ENCODE measurements at regions not wholly inside any gene's neighbourhood (a gene's known extent, or its start where the extent isn't known, plus 50 kb on each side); places are given as distances from the start of the nearest gene placed in this dataset.

DNA sequence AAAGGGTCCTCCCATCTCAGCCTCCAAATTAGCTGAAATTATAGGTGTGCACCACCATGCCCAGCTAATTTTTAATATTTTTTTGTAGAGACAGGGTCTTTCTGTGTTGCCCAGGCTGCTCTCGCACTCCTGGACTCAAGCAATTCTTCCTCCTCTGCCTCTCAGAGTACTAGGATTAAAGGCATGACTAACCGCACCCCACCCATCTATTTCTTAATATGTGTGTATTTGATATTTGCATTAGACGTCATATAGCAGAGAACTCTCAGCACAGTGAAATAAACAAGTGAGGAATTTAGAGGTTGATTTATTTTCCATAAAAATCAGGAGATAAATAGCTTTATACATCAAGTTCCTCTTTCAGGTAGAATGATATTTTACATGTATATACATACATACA, 213.5 kb downstream of the FSIP2 start:
- DNase-seq (ENCODE audit: low spot score) = no peak
- no peak for TF ChIP-seq CTCF (IDR thresholded peaks at IDR 0.05; ENCODE audit: extremely low read depth, insufficient read depth, missing control alignments)
- in situ Hi-C loops (cut with MboI; ENCODE audit: low pct_unique_long_range_greater_than_20kb, low sequenced_read_pairs, unreplicated experiment) = no loop called here

DNA sequence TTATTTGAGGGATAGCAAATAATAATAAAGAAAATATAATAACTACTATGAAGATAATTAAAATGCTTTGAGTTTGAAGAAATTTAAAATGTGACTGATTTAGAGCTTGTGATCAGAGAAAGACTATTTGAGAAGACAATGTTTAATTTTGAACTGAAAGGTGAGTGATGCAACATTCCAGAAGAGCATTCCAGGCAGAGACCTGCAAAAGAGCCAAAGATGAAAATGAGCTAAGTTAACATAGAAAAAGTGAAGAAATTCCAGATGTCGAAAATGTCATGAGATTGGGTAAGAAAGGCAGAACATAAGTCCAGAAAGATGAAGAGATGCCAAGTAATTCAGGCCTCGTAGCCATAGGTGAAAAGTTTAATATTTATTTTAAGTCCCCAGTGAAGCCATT, 215.8 kb downstream of the FSIP2 start:
- no peak for DNase-seq (ENCODE audit: low spot score)
- in situ Hi-C loops (cut with MboI; ENCODE audit: low pct_unique_long_range_greater_than_20kb, low sequenced_read_pairs, unreplicated experiment) = no loop called here
- TF ChIP-seq CTCF (IDR thresholded peaks at IDR 0.05; ENCODE audit: extremely low read depth, insufficient read depth, missing control alignments) = no peak

DNA sequence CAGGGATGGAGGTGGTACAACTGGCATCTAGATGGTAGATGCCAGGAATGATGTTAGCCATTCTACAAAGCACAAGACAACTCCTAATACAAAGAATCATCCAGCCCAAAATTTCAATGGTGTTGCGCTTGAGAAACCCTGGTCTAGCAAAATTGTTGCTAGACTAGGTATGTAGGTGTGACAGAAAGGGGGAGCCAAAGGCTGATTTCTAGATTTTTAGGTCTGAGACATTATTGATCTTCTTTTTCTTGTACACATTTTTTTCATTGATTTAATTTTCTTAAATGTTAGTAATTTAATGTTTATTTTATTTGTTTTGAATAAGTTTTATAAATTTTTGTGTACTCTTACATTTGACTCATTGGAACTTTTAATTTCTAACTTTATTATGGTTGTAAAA, 216.4 kb downstream of the FSIP2 start:
- no peak for TF ChIP-seq CTCF (IDR thresholded peaks at IDR 0.05; ENCODE audit: extremely low read depth, insufficient read depth, missing control alignments)
- no peak for DNase-seq (ENCODE audit: low spot score)
- in situ Hi-C loops (cut with MboI; ENCODE audit: low pct_unique_long_range_greater_than_20kb, low sequenced_read_pairs, unreplicated experiment) = no loop called here

DNA sequence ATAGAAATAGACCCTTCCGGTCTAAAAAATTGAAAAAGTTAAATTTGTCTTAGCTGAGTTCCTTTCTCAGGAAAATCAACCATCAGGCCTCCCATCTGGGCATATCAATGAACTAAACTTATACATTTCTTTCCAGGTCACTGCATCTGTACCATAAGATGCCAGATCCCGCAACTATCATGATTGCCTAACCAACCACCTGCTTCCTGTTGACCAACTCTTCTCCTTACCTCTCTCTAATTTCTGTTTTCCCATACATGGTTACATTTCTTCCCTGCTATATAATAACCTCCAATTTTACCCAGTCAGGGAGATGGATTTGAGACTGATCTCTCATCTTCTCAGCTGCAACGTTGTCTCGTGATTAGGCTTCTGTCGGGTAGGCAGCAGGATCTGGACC, 228.7 kb downstream of the FSIP2 start:
- in situ Hi-C loops (cut with MboI; ENCODE audit: low pct_unique_long_range_greater_than_20kb, low sequenced_read_pairs, unreplicated experiment) = no loop called here
- no peak for TF ChIP-seq CTCF (IDR thresholded peaks at IDR 0.05; ENCODE audit: extremely low read depth, insufficient read depth, missing control alignments)
- no peak for DNase-seq (ENCODE audit: low spot score)

DNA sequence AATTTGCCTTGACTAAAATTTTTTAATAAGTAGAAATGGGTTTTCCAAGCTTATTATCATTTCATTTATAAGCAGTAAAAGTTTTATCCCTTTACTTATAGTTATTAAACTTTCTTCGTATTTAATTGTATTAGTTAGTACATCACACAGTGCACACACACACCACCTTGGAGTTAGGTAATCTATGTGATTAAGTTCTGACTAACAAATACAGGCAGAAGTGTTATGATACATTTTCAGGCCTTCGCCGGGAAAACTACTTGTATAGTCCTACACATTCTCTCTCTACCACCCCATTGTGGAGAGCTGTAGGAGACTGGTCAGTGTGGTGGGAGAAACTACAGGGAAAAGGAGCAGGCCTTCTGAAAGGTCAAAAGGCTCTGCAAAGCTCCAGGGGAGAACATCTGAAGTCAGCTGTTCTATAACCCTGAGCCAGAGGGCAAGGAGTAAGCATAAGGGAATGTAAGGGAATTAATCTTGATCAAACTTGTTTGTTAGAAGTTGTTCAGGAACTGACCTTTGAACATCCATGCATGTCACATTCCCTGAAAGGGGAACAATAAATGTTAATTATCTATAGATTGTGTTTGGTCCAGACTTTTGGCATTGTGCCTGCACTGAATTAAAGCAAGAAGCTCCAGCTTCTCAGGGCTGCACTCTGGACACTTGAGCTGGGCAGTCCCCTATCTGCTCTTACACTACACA, 231.7 kb downstream of the FSIP2 start:
- TF ChIP-seq CTCF (IDR thresholded peaks at IDR 0.05; ENCODE audit: extremely low read depth, insufficient read depth, missing control alignments) = no peak
- no peak for DNase-seq (ENCODE audit: low spot score)
- in situ Hi-C loops (cut with MboI; ENCODE audit: low pct_unique_long_range_greater_than_20kb, low sequenced_read_pairs, unreplicated experiment) = no loop called here

- DNase-seq (ENCODE audit: low spot score) = no peak
- in situ Hi-C loops (cut with MboI; ENCODE audit: low pct_unique_long_range_greater_than_20kb, low sequenced_read_pairs, unreplicated experiment) = no loop called here
- TF ChIP-seq CTCF (IDR thresholded peaks at IDR 0.05; ENCODE audit: extremely low read depth, insufficient read depth, missing control alignments) = no peak
These were observed 240.2 kb downstream of the FSIP2 start for GRCh38 chr2:185978634-185979407.
